ENCODE measurements at regions not wholly inside any gene's neighbourhood (a gene's known extent, or its start where the extent isn't known, plus 50 kb on each side); places are given as distances from the start of the nearest gene placed in this dataset.

- peaks cover 23% of the 10 kb centered on the region for H3K4me1 ChIP-seq (ENCODE audit: control insufficient read depth, extremely low read depth, insufficient read depth, low read length)
- FAIRE-seq: peak; percentile 81
- no peaks in the 10 kb centered on the region for H3K79me2 ChIP-seq (ENCODE audit: control insufficient read depth, insufficient read depth, low read length)
- TF ChIP-seq POLR2A (IDR thresholded peaks at IDR 0.05; ENCODE audit: low read depth, low read length): no peak
- no peak for TF ChIP-seq CTCF (IDR thresholded peaks at IDR 0.05; ENCODE audit: extremely low read depth in 1 of 2, insufficient read depth in 1 of 2, low read depth in 1 of 2, low read length in 2 of 2)
- TF ChIP-seq MAX (IDR thresholded peaks at IDR 0.05; ENCODE audit: insufficient read depth, insufficient read length): no peak
- TF ChIP-seq FOS (IDR thresholded peaks at IDR 0.05; ENCODE audit: borderline replicate concordance, insufficient read depth, low read length): peak; percentile 32
- peak; percentile 42 for TF ChIP-seq JUN (IDR thresholded peaks at IDR 0.05; ENCODE audit: borderline replicate concordance, insufficient read depth, insufficient read length, low read depth)
- no peak for TF ChIP-seq POLR2AphosphoS5 (IDR thresholded peaks at IDR 0.05; ENCODE audit: insufficient read depth, low read depth, low read length)
- no peak for TF ChIP-seq EZH2 (IDR thresholded peaks at IDR 0.05; ENCODE audit: borderline replicate concordance, low read depth, low read length, severe bottlenecking)
- no peak for TF ChIP-seq MYC (IDR thresholded peaks at IDR 0.05; ENCODE audit: low read depth, low read length)
- H2AFZ ChIP-seq (ENCODE audit: low read depth, low read length): no peak overlapping the region
- CTCF ChIA-PET: interaction anchor here (0.9 kb wide), 1 partner anchor 16 kb away, joined by 3 read pairs; no protein-coding TSS in a partner anchor
- TSS peak; percentile 88 for BruUV-seq (replicated peaks)
- H3K9me3 ChIP-seq (replicated peaks; ENCODE audit: control insufficient read depth, insufficient read depth, low read length): no peaks in the 10 kb centered on the region
- POLR2A ChIA-PET: no interaction called here
- no peaks in the 10 kb centered on the region for H3K36me3 ChIP-seq (ENCODE audit: control insufficient read depth in 2 of 2, extremely low read depth in 1 of 2, insufficient read depth in 2 of 2, low read length in 2 of 2)
- peak overlapping the region; percentile 77 for H3K27ac ChIP-seq (ENCODE audit: insufficient read depth, low read depth, low read length)
- dilution Hi-C loops (cut with MboI; ENCODE audit: extremely low pct_ligation_motif_present, low sequenced_read_pairs): loop anchor here (25.0 kb wide), 1 partner anchor 188 kb away; no protein-coding TSS in a partner anchor
- H3K9ac ChIP-seq (replicated peaks; ENCODE audit: extremely low read depth, insufficient read depth, low read length): peak overlapping the region; percentile 22
- no peak overlapping the region for H3K4me2 ChIP-seq (ENCODE audit: insufficient read depth, low read length)
- no peaks in the 10 kb centered on the region for H4K20me1 ChIP-seq (replicated peaks; ENCODE audit: control insufficient read depth, extremely low read depth, insufficient read depth, low read length)
- H3K27me3 ChIP-seq (ENCODE audit: control insufficient read depth in 2 of 2, insufficient read depth in 2 of 2, low read length in 2 of 2): no peaks in the 10 kb centered on the region
- H3K4me3 ChIP-seq (replicated peaks in 1 of 3; ENCODE audit: insufficient read depth in 1 of 3, low read depth in 1 of 3, low read length in 3 of 3): no peak overlapping the region
- DNase-seq (ENCODE audit: low read depth, low spot score): peak; percentile 61
- intact Hi-C loops (cut with micrococcal nuclease): loop anchor here (2.0 kb wide), 2 partner anchors 18 to 24 kb away; no protein-coding TSS in a partner anchor
- no peaks in the 10 kb centered on the region for H3K9me1 ChIP-seq (replicated peaks; ENCODE audit: control insufficient read depth, extremely low read depth, insufficient read depth, low read length)
These were observed 87.3 kb upstream of the SNRK start for GRCh38 chr3:43198791-43199644.
